HCT116 (cell line): ENCODE measurements at regions not wholly inside any gene's neighbourhood (a gene's known extent, or its start where the extent isn't known, plus 50 kb on each side); places are given as distances from the start of the nearest gene placed in this dataset.

Experiments used
- EZH2 ChIP-seq: fragments of 200-600 bp; sonication (generic); IDR thresholded peaks from 2 replicates; pipeline ENCODE4 v1.6.1; 2017; ENCODE audit warnings: antibody characterized with exemption, mixed run types
- TCF7L2 ChIP-seq: IDR thresholded peaks from 2 replicates; pipeline ENCODE4 v1.7.0; 2011; ENCODE audit warnings: borderline replicate concordance, inconsistent platforms; ENCODE audit not compliant: insufficient read depth, insufficient read length; ENCODE audit errors: extremely low read depth
- TF ChIP-seq, protein P1 (sequence below), 3 experiments: fragments of 200-600 bp in 1 of 3; sonication (generic) in 1 of 3; IDR thresholded peaks in 2 of 3; conservative IDR thresholded peaks in 1 of 3; 2 replicates each; pipeline ENCODE4 v1.5.1; 2012 to 2017; ENCODE audit warnings: low read depth in 2 of 3, low read length in 2 of 3, antibody characterized with exemption in 1 of 3, borderline replicate concordance in 1 of 3, control low read depth in 1 of 3, mild to moderate bottlenecking in 1 of 3, mixed read lengths in 1 of 3, mixed run types in 1 of 3, moderate library complexity in 1 of 3; ENCODE audit not compliant: insufficient read depth in 1 of 3

DNA sequence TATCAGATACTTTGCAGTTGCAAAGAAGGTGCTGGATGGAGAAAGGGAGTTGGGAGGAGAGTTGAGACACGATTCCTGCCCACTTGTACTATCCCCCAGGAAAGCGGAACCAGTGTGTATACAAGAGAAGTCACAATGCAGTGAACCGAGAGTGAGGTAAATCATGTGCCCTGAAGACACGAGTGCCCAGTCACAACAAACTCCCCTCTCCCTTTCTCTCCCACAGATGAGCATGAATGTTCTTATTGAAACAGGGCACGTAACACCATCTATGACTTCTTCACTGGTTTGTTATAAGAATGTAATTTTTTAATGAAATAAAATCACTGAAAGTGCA lies 155.7 kb downstream of the IRS1 start:
- no peak for TF ChIP-seq TCF7L2
- TF ChIP-seq, protein P1, sequence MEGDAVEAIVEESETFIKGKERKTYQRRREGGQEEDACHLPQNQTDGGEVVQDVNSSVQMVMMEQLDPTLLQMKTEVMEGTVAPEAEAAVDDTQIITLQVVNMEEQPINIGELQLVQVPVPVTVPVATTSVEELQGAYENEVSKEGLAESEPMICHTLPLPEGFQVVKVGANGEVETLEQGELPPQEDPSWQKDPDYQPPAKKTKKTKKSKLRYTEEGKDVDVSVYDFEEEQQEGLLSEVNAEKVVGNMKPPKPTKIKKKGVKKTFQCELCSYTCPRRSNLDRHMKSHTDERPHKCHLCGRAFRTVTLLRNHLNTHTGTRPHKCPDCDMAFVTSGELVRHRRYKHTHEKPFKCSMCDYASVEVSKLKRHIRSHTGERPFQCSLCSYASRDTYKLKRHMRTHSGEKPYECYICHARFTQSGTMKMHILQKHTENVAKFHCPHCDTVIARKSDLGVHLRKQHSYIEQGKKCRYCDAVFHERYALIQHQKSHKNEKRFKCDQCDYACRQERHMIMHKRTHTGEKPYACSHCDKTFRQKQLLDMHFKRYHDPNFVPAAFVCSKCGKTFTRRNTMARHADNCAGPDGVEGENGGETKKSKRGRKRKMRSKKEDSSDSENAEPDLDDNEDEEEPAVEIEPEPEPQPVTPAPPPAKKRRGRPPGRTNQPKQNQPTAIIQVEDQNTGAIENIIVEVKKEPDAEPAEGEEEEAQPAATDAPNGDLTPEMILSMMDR (IDR thresholded peaks at IDR 0.05 in 2 of 3, conservative IDR thresholded peaks at IDR 0.05 in 1 of 3; ENCODE audit: borderline replicate concordance in 1 of 3, insufficient read depth in 1 of 3, low read depth in 2 of 3, low read length in 2 of 3), result no peak
- no peak for TF ChIP-seq EZH2
